DND-41 (cell line): ENCODE measurements at regions not wholly inside any gene's neighbourhood (a gene's known extent, or its start where the extent isn't known, plus 50 kb on each side); places are given as distances from the start of the nearest gene placed in this dataset.
A peak's percentile ranks its signal among the peaks of the same experiment; 100 is the strongest.

Source experiments
- ATAC-seq: fragments of 200-7000 bp; cut with Tn5 transposase; 3 replicates; pipeline ENCODE4 v1.9.1; 2021; ENCODE audit warnings: low read depth; ENCODE audit not compliant: insufficient read depth
- DNase-seq: peaks from one replicate; pipeline ENCODE4 v3.0.0-alpha.2; 2020
- H2AFZ ChIP-seq: 2 replicates; pipeline ENCODE4 v1.6.0; 2012; ENCODE audit warnings: low read depth, low read length
- H3K27ac ChIP-seq: 2 replicates; pipeline ENCODE4 v1.5.1; 2012; ENCODE audit warnings: low read length, inconsistent platforms
- H3K27me3 ChIP-seq: fragments of 200-600 bp; sonication (generic); 2 replicates; pipeline ENCODE4 v1.6.0; 2012; ENCODE audit warnings: low read length, mild to moderate bottlenecking, inconsistent platforms; ENCODE audit not compliant: insufficient read depth, poor library complexity
- H3K36me3 ChIP-seq: 2 replicates; pipeline ENCODE4 v1.5.1; 2012; ENCODE audit warnings: low read length, inconsistent platforms; ENCODE audit not compliant: insufficient read depth
- H3K4me1 ChIP-seq: 2 replicates; pipeline ENCODE4 v1.5.1; 2012; ENCODE audit warnings: mild to moderate bottlenecking, low read length; ENCODE audit not compliant: insufficient read depth
- H3K4me2 ChIP-seq: 2 replicates; pipeline ENCODE4 v1.6.0; 2012; ENCODE audit warnings: mild to moderate bottlenecking, moderate library complexity, low read length, inconsistent platforms; ENCODE audit not compliant: insufficient read depth
- H3K4me3 ChIP-seq, 2 experiments: fragments of 200-600 bp in 1 of 2; shearing (Covaris generic) in 1 of 2; 2 replicates each; pipeline ENCODE4 v1.5.1; 2012 to 2016; ENCODE audit warnings: inconsistent platforms in 2 of 2, low read length in 2 of 2, mild to moderate bottlenecking in 2 of 2, low read depth in 1 of 2, moderate library complexity in 1 of 2
- H3K79me2 ChIP-seq: 2 replicates; pipeline ENCODE4 v1.6.0; 2012; ENCODE audit warnings: low read length, inconsistent platforms; ENCODE audit not compliant: insufficient read depth
- H3K9ac ChIP-seq: 2 replicates; pipeline ENCODE4 v1.6.0; 2012; ENCODE audit warnings: low read depth, mild to moderate bottlenecking, inconsistent platforms, low read length, moderate library complexity
- H3K9me3 ChIP-seq: 2 replicates; pipeline ENCODE4 v1.5.1; 2012; ENCODE audit warnings: low read length, moderate library complexity, mild to moderate bottlenecking, inconsistent platforms; ENCODE audit not compliant: insufficient read depth, severe bottlenecking
- H4K20me1 ChIP-seq: 2 replicates; pipeline ENCODE4 v1.6.0; 2012; ENCODE audit warnings: low read length; ENCODE audit not compliant: insufficient read depth
- CTCF ChIP-seq: IDR thresholded peaks from 2 replicates; pipeline ENCODE4 v1.5.1; 2012; ENCODE audit warnings: borderline replicate concordance, low read length, moderate library complexity, mild to moderate bottlenecking; ENCODE audit not compliant: poor library complexity, severe bottlenecking; ENCODE audit errors: extremely low read depth
- EZH2 ChIP-seq: IDR thresholded peaks from 3 replicates; pipeline ENCODE4 v1.6.1; 2012; ENCODE audit warnings: borderline replicate concordance, low read depth, mild to moderate bottlenecking, moderate library complexity, low read length, inconsistent platforms; ENCODE audit not compliant: severe bottlenecking

- ATAC-seq (no peak), DNase-seq (no peak)
- H3K4me3 ChIP-seq, result no peak overlapping the region
- no peaks in the 10 kb centered on the region for H3K79me2 ChIP-seq
- no peaks in the 10 kb centered on the region for H4K20me1 ChIP-seq
- peaks cover 13% of the 10 kb centered on the region for H3K4me1 ChIP-seq
- TF ChIP-seq EZH2, result no peak
- TF ChIP-seq CTCF, result no peak
- H3K9me3 ChIP-seq, result peaks cover 13% of the 10 kb centered on the region
- no peaks in the 10 kb centered on the region for H3K36me3 ChIP-seq
- no peak overlapping the region for H3K27ac ChIP-seq
- H3K4me2 ChIP-seq, result no peak overlapping the region
- no peak overlapping the region for H2AFZ ChIP-seq
- H3K9ac ChIP-seq, result no peak overlapping the region
- no peaks in the 10 kb centered on the region for H3K27me3 ChIP-seq
These were observed 204.4 kb upstream of the DMRT1 start for GRCh38 chr9:636931-637591.

- Histone ChIP-seq H2AFZ (no peak overlapping the region), H3K27ac (no peak overlapping the region), H3K4me3 (no peak overlapping the region), H3K4me1 (peaks cover 11% of the 10 kb centered on the region), H3K9ac (no peak overlapping the region), H3K36me3 (no peaks in the 10 kb centered on the region), H4K20me1 (no peaks in the 10 kb centered on the region), H3K9me3 (peaks cover 13% of the 10 kb centered on the region), H3K4me2 (no peak overlapping the region), H3K79me2 (no peaks in the 10 kb centered on the region), H3K27me3 (no peaks in the 10 kb centered on the region)
- no peak for DNase-seq
- TF ChIP-seq CTCF (no peak), EZH2 (no peak)
- no peak for ATAC-seq
These were observed 203.3 kb upstream of the DMRT1 start for GRCh38 chr9:638152-638551.

GRCh38 chr9:642014-642413, 199.5 kb upstream of the DMRT1 start:
- Histone ChIP-seq H3K9me3 (no peaks in the 10 kb centered on the region), H4K20me1 (no peaks in the 10 kb centered on the region), H2AFZ (peak overlapping the region; percentile 50), H3K27ac (no peak overlapping the region), H3K36me3 (no peaks in the 10 kb centered on the region), H3K79me2 (no peaks in the 10 kb centered on the region), H3K4me3 (no peak overlapping the region), H3K4me1 (peaks cover 11% of the 10 kb centered on the region), H3K4me2 (no peak overlapping the region), H3K9ac (no peak overlapping the region), H3K27me3 (no peaks in the 10 kb centered on the region)
- TF ChIP-seq CTCF (no peak), EZH2 (no peak)
- ATAC-seq (no peak), DNase-seq (no peak)
